Natural killer cell (primary cell): ENCODE measurements at regions not wholly inside any gene's neighbourhood (a gene's known extent, or its start where the extent isn't known, plus 50 kb on each side); places are given as distances from the start of the nearest gene placed in this dataset.

Experiments
- ATAC-seq, 3 donors: fragments of 150-1000 bp in 2 of 3; fragments of 200-7000 bp in 1 of 3; cut with Tn5 transposase; 1 replicate in 1 of 3; 2 replicates in 2 of 3; pipeline ENCODE4 v1.10.0; 2021; ENCODE audit warnings: mild to moderate bottlenecking in 2 of 3, moderate library complexity in 2 of 3
- DNase-seq, 2 donors: peaks; one replicate each; pipeline versions ENCODE4 v3.0.0 to v3.0.0-alpha.2; 2013 to 2021; ENCODE audit warnings: mixed read lengths in 1 of 2
- H3K27ac ChIP-seq: one replicate; pipeline ENCODE4 v1.5.1; 2013; ENCODE audit warnings: mild to moderate bottlenecking, low read length
- H3K27me3 ChIP-seq: one replicate; pipeline ENCODE4 v1.6.1; 2013; ENCODE audit warnings: low read length; ENCODE audit not compliant: control insufficient read depth, insufficient read depth
- H3K36me3 ChIP-seq: one replicate; pipeline ENCODE4 v1.6.1; 2013; ENCODE audit warnings: low read length; ENCODE audit not compliant: control insufficient read depth, insufficient read depth
- H3K4me1 ChIP-seq: one replicate; pipeline ENCODE4 v1.6.1; 2013; ENCODE audit warnings: low read length; ENCODE audit not compliant: control insufficient read depth, insufficient read depth
- H3K4me3 ChIP-seq: one replicate; pipeline ENCODE4 v1.5.1; 2013; ENCODE audit warnings: low read length
- H3K9me3 ChIP-seq: one replicate; pipeline ENCODE4 v1.6.1; 2013; ENCODE audit warnings: low read length; ENCODE audit not compliant: control insufficient read depth, insufficient read depth
- H3K27ac Mint-ChIP-seq, 2 donors: one replicate each; pipeline ENCODE4 v1.8.0; 2022; ENCODE audit warnings: mild to moderate bottlenecking in 2 of 2, mixed read lengths in 2 of 2, moderate library complexity in 1 of 2
- H3K27me3 Mint-ChIP-seq, 2 donors: one replicate each; pipeline ENCODE4 v1.8.0; 2022; ENCODE audit warnings: low read depth in 2 of 2, mixed read lengths in 2 of 2
- H3K36me3 Mint-ChIP-seq: one replicate; pipeline ENCODE4 v1.8.0; 2022; ENCODE audit warnings: mixed read lengths
- H3K4me1 Mint-ChIP-seq, 2 donors: one replicate each; pipeline ENCODE4 v1.8.0; 2022; ENCODE audit warnings: mixed read lengths in 2 of 2
- H3K4me3 Mint-ChIP-seq: one replicate; pipeline ENCODE4 v1.8.0; 2022; ENCODE audit warnings: mild to moderate bottlenecking, moderate library complexity, mixed read lengths
- H3K9me3 Mint-ChIP-seq, 2 donors: one replicate each; pipeline ENCODE4 v1.8.0; 2022; ENCODE audit warnings: mixed read lengths in 2 of 2
- CTCF ChIP-seq: fragments of 200-600 bp; IDR thresholded peaks from one replicate; pipeline ENCODE4 v1.8.0; 2022; ENCODE audit warnings: antibody characterized with exemption
- WGBS: methylation state at CpG from one replicate; pipeline ENCODE4 v1.1.7; 2013; ENCODE audit warnings: missing lambda C conversion rate; ENCODE audit not compliant: insufficient coverage; 5-methylcytosine and 5-hydroxymethylcytosine counted together
- intact Hi-C: fragments of 100-400 bp; cut with micrococcal nuclease; formaldehyde crosslinking; loops from one replicate; pipeline ENCODE4 v1.14.2; 2022

GRCh38 chr5:39500551-39501175, 75.9 kb upstream of the DAB2 start:
- no peak for DNase-seq
- Mint-ChIP-seq H3K36me3 (no peaks in the 10 kb centered on the region), H3K9me3 (no peaks in the 10 kb centered on the region), H3K4me1 (peaks cover 0 to 6% of the 10 kb centered on the region in 2 donors), H3K27ac (no peak overlapping the region), H3K4me3 (no peak overlapping the region), H3K27me3 (peaks cover 0 to 5% of the 10 kb centered on the region in 2 donors)
- no CpG with 5 or more reads among the region's 2 CpGs for WGBS
- intact Hi-C loops: no loop called here
- Histone ChIP-seq H3K9me3 (no peaks in the 10 kb centered on the region), H3K36me3 (no peaks in the 10 kb centered on the region), H3K4me1 (no peaks in the 10 kb centered on the region), H3K27ac (no peak overlapping the region), H3K4me3 (no peak overlapping the region), H3K27me3 (peaks cover 2% of the 10 kb centered on the region)
- ATAC-seq: no peak
- TF ChIP-seq CTCF: no peak

- no peaks in the 10 kb centered on the region for H3K36me3 ChIP-seq
- no peaks in the 10 kb centered on the region for H3K36me3 Mint-ChIP-seq
- no peak overlapping the region for H3K27ac ChIP-seq
- TF ChIP-seq CTCF: no peak
- no peak for DNase-seq
- H3K4me1 Mint-ChIP-seq: peaks cover 0 to 6% of the 10 kb centered on the region in 2 donors
- no peaks in the 10 kb centered on the region for H3K9me3 ChIP-seq
- no peak for ATAC-seq
- no peaks in the 10 kb centered on the region for H3K4me1 ChIP-seq
- no peak overlapping the region for H3K4me3 Mint-ChIP-seq
- no peak overlapping the region for H3K27ac Mint-ChIP-seq
- no peaks in the 10 kb centered on the region for H3K9me3 Mint-ChIP-seq
- WGBS: 22% methylated on average over 2 of the region's 4 CpGs
- peaks cover 2% of the 10 kb centered on the region for H3K27me3 ChIP-seq
- intact Hi-C loops: no loop called here
- H3K27me3 Mint-ChIP-seq: peaks cover 0 to 3% of the 10 kb centered on the region in 2 donors
- H3K4me3 ChIP-seq: no peak overlapping the region
Measured at GRCh38 chr5:39498278-39498952, 73.6 kb upstream of the DAB2 start.

GRCh38 chr5:39497322-39497721, 72.5 kb upstream of the DAB2 start:
- no peak overlapping the region for H3K4me3 Mint-ChIP-seq
- no peak for TF ChIP-seq CTCF
- Histone ChIP-seq H3K27ac (no peak overlapping the region), H3K36me3 (no peaks in the 10 kb centered on the region), H3K4me3 (no peak overlapping the region), H3K4me1 (no peaks in the 10 kb centered on the region), H3K27me3 (peaks cover 2% of the 10 kb centered on the region), H3K9me3 (no peaks in the 10 kb centered on the region)
- DNase-seq (no peak), ATAC-seq (no peak)
- H3K27ac Mint-ChIP-seq: no peak overlapping the region
- peaks cover 0 to 6% of the 10 kb centered on the region in 2 donors for H3K4me1 Mint-ChIP-seq
- H3K27me3 Mint-ChIP-seq: peaks cover 0 to 3% of the 10 kb centered on the region in 2 donors
- WGBS: 92% methylated on average over 3 of the region's 4 CpGs
- intact Hi-C loops: no loop called here
- no peaks in the 10 kb centered on the region for H3K9me3 Mint-ChIP-seq
- H3K36me3 Mint-ChIP-seq: no peaks in the 10 kb centered on the region

- Histone ChIP-seq H3K4me1 (no peaks in the 10 kb centered on the region), H3K9me3 (no peaks in the 10 kb centered on the region), H3K27me3 (no peaks in the 10 kb centered on the region), H3K4me3 (no peak overlapping the region), H3K36me3 (no peaks in the 10 kb centered on the region), H3K27ac (no peak overlapping the region)
- TF ChIP-seq CTCF: no peak
- intact Hi-C loops: no loop called here
- peaks cover 0 to 6% of the 10 kb centered on the region in 2 donors for H3K4me1 Mint-ChIP-seq
- ATAC-seq (no peak), DNase-seq (no peak)
- no peaks in the 10 kb centered on the region for H3K36me3 Mint-ChIP-seq
- H3K27me3 Mint-ChIP-seq: peaks cover 0 to 3% of the 10 kb centered on the region in 2 donors
- H3K4me3 Mint-ChIP-seq: no peak overlapping the region
- no peak overlapping the region for H3K27ac Mint-ChIP-seq
- no CpG with 5 or more reads among the region's 1 CpG for WGBS
- H3K9me3 Mint-ChIP-seq: peaks cover 0 to 6% of the 10 kb centered on the region in 2 donors
Measured at GRCh38 chr5:39495227-39495626, 70.4 kb upstream of the DAB2 start.
